GM12873 (cell line): ENCODE measurements at regions not wholly inside any gene's neighbourhood (a gene's known extent, or its start where the extent isn't known, plus 50 kb on each side); places are given as distances from the start of the nearest gene placed in this dataset.

Experiments used
- CTCF ChIP-seq: IDR thresholded peaks from 2 replicates; pipeline ENCODE4 v1.5.1; 2012; ENCODE audit warnings: low read depth, mild to moderate bottlenecking, moderate library complexity, low read length, control low read depth; ENCODE audit not compliant: insufficient read depth; ENCODE audit errors: missing control alignments

GRCh38 chrX:38927592-38927991 lies 126.3 kb downstream of the MID1IP1 start:
- TF ChIP-seq CTCF, result no peak

- TF ChIP-seq CTCF, result no peak
Observed at GRCh38 chrX:38929966-38930421, 128.7 kb downstream of the MID1IP1 start.

GRCh38 chrX:38930474-38930873 lies 129.2 kb downstream of the MID1IP1 start:
- no peak for TF ChIP-seq CTCF

GRCh38 chrX:38935561-38935960 lies 134.3 kb downstream of the MID1IP1 start:
- TF ChIP-seq CTCF, result no peak

- TF ChIP-seq CTCF, result no peak
Observed at GRCh38 chrX:38937400-38937799, 136.1 kb downstream of the MID1IP1 start.

GRCh38 chrX:38937926-38938325 lies 136.7 kb downstream of the MID1IP1 start:
- TF ChIP-seq CTCF, result no peak

- TF ChIP-seq CTCF, result no peak
Observed at GRCh38 chrX:38939067-38939466, 137.8 kb downstream of the MID1IP1 start.
